NCI-H446 treated with DMSO at 0.1 percent for 48 hours (cell line): ENCODE measurements at regions not wholly inside any gene's neighbourhood (a gene's known extent, or its start where the extent isn't known, plus 50 kb on each side); places are given as distances from the start of the nearest gene placed in this dataset.

Experiments used
- DNase-seq: peaks from one replicate; lab custom pipeline; 2025; lab: John Stamatoyannopoulos, UW

DNA sequence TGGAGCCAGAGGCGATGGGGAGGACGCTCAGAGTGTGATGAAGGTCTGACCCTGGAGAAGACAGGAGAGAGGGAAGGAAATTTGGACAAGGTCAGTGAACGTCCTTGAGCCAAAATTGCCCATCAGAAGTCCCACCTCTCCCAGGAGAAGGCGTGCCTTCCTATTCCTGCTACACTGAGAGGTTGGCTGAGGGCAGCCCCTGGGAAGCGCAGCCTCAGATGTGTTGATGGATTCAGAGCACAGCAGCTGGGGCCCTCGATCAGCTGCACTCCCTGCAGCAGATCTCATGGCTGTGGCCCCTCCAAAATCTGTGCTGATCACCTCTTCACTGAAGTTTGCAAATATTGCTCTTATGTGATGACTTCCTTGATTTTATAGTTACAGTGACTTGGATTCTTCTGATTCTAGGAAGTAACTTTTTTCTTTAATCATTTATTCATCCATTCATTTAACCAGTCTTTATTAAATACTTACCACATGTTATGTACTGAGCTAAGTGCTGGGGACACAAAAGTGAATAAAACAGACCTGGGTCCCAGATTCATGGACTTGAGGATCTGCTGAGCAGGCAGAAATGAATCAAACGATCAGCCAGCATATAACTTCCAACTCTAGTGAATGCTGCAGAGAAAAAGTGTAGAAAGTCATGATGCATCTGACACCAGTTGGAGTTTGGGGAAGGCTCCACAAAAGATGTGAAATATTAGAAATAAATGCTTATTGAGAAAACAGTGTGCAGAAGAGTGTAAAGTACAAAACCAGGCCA is 69.6 kb upstream of the ARMC2 start:
- DNase-seq = no peak

DNA sequence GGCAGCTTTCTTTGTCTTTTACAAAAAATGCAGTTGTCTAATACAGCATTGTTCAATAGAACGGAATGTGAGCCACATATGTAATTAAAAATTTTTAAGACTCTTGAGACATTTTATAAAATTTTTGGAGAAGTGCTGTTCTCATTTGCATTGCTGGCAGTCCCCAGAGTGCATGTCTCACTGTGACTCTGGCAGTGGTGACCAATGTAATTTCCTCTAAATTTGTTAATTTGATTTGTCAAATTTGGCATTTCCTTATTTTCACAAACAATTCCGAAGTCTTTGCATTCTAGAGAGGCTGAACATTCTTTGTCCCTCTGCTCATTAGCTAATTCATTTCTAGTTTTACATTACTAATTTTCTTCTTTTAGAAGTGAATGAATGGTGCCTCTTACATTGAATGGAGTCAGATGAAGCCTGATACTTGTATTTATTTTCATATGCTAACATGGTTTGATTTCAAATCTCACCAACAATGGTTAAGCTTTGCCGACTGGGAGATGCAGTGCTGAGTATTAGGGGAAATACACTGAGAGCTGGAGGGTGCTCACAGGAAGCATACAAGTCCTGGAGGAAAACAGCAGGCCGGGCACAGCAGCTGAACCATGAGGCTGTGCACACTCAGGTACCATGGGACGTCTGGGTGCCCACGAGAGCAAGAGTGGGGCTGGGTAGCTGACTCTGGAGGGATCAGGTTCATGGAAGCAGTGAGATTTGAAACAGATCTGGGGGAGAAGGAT is 68.5 kb upstream of the ARMC2 start:
- DNase-seq = no peak

DNA sequence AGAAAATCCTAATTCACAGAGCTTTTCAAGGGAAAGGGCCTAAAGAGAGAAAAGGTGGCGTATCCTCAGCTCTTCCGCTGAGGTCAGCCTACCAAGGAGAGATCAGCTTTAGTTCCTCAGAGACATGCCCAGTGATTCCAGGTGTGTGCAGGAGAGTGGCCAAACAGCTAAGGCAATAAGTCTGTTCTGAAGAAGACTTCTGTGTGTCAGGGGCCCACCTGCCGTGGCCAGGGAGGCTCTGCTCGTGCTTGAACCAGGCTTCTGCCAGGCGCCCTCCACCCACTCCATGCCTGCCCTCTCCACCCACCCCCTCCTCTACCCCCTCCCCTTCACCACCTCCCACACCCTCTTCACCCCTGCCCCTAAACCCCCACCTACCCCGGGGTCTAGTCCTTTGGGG is 67.4 kb upstream of the ARMC2 start:
- DNase-seq = no peak

DNA sequence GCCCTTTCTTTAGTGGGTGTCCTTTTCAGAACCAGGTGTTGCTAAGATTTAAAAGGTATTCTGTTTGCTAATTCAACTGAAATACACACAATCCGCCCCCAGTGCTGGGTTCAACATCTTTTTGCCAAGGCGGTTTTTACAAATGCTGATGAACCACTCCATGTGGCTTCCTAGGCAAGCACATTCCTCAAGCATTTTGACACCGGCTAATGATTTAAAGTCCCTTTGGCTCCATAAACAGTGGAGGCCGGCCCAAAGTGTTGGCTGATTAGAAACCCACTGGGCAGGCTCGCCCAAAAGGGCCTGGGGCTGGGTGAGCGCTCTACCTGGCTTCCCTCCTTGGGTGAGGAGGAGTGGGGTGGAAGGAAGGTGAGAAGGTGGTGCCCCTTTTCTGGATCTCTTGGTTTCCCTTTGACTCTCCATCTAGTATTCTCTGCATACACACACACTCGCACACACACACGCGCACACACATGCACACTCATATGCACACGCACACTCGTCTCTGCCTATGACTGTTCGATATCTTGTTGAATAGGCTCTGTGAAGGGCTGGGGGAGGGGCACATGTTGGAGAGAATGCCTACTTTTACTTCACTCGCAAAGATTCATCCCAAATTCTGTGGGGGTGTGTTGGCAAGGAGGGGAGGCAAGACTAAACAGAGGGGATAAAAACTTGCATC is 66.7 kb upstream of the ARMC2 start:
- DNase-seq = no peak

DNA sequence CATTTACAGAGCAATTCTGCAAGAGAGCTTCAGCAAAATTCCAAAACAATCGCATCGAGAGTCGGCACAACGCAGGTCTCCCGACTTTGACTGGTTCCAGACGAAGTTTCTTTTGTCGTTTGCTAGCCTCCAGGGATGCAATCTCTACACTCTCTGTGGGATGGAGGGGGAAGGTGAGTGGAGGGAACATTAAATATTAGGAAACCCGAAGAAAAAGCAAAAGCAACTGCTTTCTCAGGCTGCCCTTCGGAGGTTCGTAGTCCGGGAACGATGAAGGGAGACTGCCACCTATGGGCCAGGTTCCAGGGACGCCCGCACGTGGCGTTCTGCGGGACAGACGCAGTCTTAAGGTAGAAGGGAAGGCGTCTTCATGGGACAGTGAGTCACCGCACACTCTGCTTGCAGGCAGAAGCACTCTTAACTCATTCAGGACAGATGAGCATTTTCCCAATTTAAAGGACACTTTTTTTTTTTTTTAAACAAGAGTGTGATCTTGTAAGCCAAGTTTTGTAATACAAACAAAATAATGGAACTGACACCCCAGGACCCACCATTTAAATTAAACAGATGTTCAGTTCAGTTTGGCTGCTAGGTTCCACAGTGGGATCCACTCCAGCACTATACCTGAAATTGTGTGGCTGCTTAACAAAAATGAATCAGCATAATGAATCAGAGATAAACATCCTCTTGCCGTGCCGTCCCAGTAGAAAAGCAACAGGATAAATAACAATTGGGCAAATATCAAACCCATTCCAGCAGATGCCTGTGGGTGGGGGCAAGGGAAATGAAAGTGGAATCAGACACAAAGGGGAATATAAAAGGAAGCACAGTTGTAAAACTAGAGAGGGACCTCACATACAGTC is 65.8 kb upstream of the ARMC2 start:
- peak; percentile 29 for DNase-seq

DNA sequence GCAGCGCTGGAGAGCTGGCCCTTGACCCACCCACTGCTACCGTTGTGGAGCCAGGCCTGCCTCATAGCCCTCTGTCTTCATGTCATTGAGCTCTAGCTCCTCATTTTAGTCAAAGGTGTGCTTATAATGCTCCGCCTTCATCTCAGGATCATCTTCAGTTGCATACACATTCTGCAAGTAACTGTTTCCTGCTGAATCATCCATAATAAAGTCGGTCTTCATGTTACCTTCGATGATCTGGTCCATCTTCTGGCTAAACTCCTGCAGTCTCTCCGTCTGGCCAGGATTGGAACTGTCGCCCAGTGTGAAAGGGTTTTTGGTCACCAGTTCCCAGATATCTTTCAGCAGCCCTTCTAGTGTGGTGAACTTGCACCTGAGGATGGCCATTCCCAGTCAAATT is 62.6 kb upstream of the ARMC2 start:
- no peak for DNase-seq

DNA sequence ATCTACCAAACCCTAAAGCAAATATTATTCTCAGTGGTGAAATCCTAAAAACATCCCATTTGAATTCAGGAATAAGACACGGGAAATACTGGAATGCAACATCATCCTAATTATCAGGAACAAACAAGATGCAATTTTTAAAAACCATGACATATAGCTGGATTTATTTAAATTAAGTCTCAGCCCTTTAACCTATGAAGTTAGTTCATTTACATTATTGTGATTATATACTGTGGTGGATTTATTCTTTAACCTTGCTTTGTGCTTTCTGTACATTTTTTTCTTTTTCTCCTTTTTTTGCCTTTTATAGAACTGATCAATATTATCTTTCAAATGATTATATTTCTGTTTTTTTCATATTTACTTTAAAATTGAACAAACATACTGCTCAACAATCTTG is 59.8 kb upstream of the ARMC2 start:
- DNase-seq = no peak

DNA sequence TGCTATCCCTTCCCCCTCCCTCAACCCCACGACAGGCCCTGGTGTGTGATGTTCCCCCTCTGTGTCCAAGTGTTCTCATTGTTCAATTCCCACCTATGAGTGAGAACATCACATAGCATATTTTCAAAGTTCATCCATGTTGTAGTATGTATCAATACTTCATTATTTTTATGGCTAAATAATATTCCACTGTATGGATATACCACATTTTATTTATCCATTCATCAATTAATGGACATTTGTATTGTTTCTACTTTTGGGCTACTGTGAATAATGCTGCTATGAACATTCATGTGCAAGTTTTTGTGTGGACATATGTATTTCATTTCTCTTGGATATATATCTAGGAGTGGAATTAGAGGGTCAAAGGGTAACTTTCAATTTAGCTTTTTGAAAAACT is 58.7 kb upstream of the ARMC2 start:
- DNase-seq = no peak

DNA sequence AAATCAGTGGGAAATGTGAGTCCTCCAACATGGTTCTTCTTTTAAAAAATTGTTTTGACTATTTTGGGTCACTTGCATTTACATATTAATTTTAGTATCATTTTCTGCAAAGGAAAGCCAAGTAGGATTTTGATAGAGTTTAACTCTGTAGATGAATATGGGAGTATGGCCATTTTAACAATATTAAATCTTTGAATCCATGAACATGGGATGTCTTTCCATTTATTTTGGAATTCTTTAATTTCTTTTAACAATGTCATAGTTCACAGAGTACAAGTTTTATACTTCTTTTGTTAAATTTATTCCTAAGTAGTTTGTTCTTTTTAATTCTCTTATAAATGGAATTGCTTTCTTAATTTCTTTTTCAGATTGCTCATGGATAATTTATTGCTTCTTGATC is 56.5 kb upstream of the ARMC2 start:
- DNase-seq = no peak

DNA sequence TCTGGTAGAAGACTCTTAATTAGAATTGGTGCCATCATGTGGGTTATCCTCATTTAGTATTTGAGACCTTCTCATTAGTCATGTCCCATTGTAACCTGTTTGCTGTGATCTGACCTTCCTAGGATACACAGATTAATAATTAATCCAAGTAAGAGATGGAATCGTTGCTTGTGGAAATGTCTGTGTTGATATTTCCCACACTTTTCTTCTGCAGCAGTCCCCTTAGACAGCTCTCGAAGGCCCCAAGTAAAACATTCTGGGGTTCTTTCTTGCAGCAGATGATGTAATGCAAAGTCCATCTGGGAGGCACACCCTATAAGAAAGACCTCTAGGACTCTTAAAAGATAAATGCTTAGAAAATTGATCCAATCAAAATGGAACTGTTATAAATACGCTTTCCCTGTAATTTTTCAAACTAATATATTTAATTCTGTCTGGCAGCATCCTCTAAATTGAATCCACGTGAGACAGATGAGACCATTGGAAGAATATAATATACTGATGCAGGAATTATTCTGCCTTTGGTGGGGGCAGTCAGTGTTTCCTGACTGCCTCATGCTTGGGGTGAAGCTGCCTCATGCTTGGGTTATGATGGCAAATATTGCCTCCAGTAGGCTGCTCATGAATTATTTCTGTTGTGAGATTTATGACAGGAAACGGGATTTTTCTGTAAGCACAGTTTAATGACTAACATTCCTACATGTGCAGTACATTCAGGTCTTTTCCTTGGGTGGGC is 54.5 kb upstream of the ARMC2 start:
- DNase-seq = no peak

DNA sequence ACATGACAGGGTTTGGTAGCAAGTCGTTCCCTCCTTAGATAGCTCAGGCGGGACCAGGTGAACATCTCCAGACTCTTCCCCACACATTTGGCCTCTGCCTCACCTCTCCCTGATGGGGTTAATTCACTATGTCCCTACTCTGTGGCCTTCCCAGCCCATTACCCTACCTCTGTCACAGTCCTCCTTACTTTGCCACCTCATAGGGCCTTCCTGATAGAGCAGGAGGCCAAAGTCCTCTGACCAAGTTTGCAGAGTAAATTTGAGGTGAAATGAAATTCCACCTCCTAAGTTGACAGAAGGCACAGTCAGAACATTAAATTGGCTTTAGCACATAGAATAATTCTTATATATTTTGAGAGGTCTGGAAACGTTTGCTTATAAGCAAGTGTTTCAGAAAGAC is 53.1 kb upstream of the ARMC2 start:
- no peak for DNase-seq

DNA sequence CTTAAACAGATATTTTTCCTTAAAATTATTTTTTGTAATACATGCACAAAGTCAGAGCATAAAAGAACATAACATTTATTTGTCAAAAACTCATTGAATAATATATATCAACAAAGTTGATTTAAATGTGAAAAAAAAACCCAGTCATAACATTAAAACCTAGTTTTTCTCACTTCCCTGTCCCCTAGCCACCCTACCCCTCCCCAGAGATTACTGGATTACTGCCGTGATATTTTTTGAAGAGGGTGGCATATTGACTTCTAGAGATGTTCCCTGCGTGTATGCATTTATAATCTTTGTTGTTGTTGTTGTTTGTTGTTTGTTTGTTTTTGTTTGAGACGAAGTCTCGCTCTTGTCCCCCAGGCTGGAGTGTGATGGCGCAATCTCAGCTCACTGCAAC is 52.4 kb upstream of the ARMC2 start:
- DNase-seq = no peak

DNA sequence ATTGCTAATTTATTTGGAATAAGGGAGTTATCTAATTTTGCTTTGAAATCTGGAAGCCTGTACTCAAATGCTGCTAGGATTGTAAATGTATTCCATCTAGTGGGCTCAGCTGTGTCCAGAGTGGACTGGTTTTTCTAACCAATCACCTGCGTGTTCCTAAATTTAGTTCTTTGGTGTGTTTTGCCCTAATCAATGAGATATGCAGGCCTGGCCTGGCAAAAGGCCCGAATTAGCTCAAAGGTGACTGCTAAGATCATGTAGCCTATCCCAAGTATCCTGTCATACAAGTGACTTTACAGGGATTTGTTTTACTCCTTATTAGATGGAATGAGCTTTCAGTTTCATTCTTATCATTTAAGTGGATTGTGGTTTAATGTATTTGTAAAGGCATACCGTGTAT is 51.3 kb upstream of the ARMC2 start:
- DNase-seq = no peak

DNA sequence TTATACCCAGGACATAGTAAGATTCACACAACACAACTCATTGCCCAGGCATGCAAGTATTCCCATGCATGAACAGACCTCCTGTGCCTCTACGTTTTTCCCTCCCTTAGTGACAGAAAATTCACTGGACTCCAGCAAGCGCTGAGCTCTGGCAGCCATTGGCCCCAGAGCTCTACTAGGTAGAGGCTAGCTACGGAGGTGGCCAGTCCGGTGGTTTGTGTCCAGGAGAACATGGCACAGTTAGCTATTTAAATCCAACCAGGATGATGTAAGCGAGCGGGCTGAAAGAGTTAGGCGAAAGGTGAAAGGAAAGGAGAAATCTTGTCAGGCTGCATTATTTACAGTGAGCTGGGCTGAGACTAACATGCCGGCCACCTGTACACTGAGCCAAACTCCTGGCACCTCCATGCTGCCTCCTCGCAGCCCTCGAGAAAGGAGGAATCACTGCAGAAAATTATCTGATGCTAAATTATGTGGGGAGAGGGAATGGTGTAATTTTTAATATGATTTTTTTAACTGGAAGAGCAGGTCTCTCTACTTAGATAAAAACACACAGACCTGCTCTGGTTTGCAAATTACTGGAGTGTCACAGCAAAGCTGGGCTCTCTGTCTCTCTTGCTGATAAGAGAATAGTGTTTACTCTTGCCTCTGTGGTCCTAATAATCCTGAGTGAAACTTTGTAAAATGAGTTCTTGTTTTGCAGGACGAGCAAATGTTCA is 50.1 kb upstream of the ARMC2 start:
- DNase-seq = no peak
